Esophagus squamous epithelium (tissue), 4 donors: ENCODE measurements at regions not wholly inside any gene's neighbourhood (a gene's known extent, or its start where the extent isn't known, plus 50 kb on each side); places are given as distances from the start of the nearest gene placed in this dataset.

ENCODE experiments used
- CTCF ChIP-seq, 6 experiments: fragments of 450-650 bp in 4 of 6; fragments of 200-600 bp in 2 of 6; sonication (generic) in 2 of 6; IDR thresholded peaks; one replicate each; pipeline ENCODE4 v1.5.1; 2016 to 2019; ENCODE audit warnings: antibody characterized with exemption in 6 of 6, mild to moderate bottlenecking in 4 of 6, moderate library complexity in 4 of 6
- POLR2A ChIP-seq, 4 donors: fragments of 450-650 bp; IDR thresholded peaks; one replicate each; pipeline ENCODE4 v1.6.1; 2017; ENCODE audit warnings: antibody characterized with exemption in 4 of 4, mild to moderate bottlenecking in 4 of 4, moderate library complexity in 3 of 4

GRCh38 chr15:62757535-62757934 lies 285.0 kb upstream of the TPM1 start:
- no peak for TF ChIP-seq CTCF (IDR thresholded peaks at IDR 0.05)
- no peak for TF ChIP-seq POLR2A (IDR thresholded peaks at IDR 0.05)
